Peyer's patch (tissue), 4 donors: ENCODE measurements at regions not wholly inside any gene's neighbourhood (a gene's known extent, or its start where the extent isn't known, plus 50 kb on each side); places are given as distances from the start of the nearest gene placed in this dataset.
"Not testable (repeated sequence)": the region's sequence is repeated elsewhere in the genome, so short reads cannot be mapped to it uniquely, and the experiment has no call there.

Source experiments
- DNase-seq, 3 donors: peaks; one replicate each; pipeline ENCODE4 v3.0.0-alpha.2; 2017 to 2019
- H3K27ac ChIP-seq, 4 donors: fragments of 200-600 bp; sonication (generic); one replicate each; pipeline ENCODE4 v1.5.1; 2016 to 2019
- H3K27me3 ChIP-seq, 2 donors: fragments of 200-600 bp; sonication (generic); one replicate each; pipeline ENCODE4 v1.5.1; 2019
- H3K36me3 ChIP-seq, 3 donors: fragments of 200-600 bp; sonication (generic); one replicate each; pipeline ENCODE4 v1.5.1; 2016 to 2019
- H3K4me1 ChIP-seq, 4 donors: fragments of 200-600 bp; sonication (generic); one replicate each; pipeline ENCODE4 v1.5.1; 2016 to 2019
- H3K4me3 ChIP-seq, 4 donors: fragments of 200-600 bp; sonication (generic); 1 replicate in 3 of 4; 2 replicates in 1 of 4; pipeline ENCODE4 v1.5.1; 2016 to 2019; ENCODE audit warnings: mild to moderate bottlenecking in 1 of 4
- H3K9me3 ChIP-seq, 4 donors: fragments of 200-600 bp; sonication (generic); one replicate each; pipeline ENCODE4 v1.5.1; 2016 to 2019; ENCODE audit warnings: mild to moderate bottlenecking in 1 of 4
- POLR2A ChIP-seq, 2 donors: fragments of 450-650 bp; IDR thresholded peaks; one replicate each; pipeline ENCODE4 v1.5.1; 2017; ENCODE audit warnings: antibody characterized with exemption in 2 of 2, mild to moderate bottlenecking in 2 of 2, moderate library complexity in 2 of 2
- TF ChIP-seq, protein P1 (sequence below), 6 experiments: fragments of 450-650 bp in 4 of 6; fragments of 200-600 bp in 2 of 6; sonication (generic) in 1 of 6; IDR thresholded peaks; one replicate each; pipeline ENCODE4 v1.5.1; 2017 to 2019; ENCODE audit warnings: antibody characterized with exemption in 6 of 6, mild to moderate bottlenecking in 3 of 6, moderate library complexity in 1 of 6

DNA sequence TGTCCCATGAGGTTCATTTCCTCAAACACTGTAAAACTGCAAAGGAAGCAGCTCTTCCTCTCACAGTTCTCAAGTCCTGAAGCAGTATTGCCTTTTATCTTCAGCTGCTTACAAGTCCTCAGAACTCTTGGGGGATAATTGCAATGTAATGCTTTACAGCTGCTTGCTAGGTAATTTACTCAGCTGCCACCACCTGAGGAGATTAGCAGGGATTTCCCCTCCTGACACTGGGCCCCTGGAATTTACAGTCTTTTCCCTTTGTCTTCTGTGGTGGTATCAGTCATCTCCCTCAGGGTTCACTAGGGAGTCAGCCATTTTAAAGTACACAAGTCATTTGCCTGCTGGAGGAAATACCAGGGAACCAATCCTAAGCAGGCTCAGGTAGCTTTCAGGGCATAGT lies 754.3 kb upstream of the GRAMD2B start:
- Histone ChIP-seq H3K27me3 (no peaks in the 10 kb centered on the region), H3K36me3 (no peaks in the 10 kb centered on the region), H3K4me3 (no peak overlapping the region), H3K27ac (no peak overlapping the region), H3K4me1 (no peaks in the 10 kb centered on the region), H3K9me3 (no peaks in the 10 kb centered on the region)
- no peak for TF ChIP-seq POLR2A (IDR thresholded peaks at IDR 0.05)
- DNase-seq: no peak

DNA sequence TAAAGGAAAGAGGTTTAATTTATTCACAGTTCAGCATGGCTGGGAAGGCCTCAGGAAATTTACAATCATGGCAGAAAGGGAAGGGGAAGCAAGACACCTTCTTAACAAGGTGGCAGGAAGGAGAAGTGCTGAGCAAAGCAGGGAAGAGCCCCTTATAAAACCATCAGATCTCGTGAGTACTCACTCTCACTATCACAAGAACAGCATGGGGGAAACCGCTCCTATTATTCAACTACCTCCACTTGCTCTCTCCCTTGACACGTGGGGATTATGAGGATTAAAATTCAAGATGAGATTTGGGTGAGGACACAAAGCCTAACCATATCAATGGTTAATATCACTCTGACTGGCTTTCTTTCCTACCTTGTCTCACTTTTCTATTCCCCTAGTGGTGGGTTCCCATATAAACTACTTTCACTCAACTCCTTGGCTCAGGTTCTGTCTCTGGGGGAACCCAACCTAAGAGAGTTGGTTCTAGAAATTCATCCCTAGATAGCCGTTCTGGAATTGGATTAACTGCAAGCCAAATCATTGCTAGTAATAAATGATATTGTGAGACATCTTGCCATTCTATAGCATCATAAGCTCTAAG lies 749.8 kb upstream of the GRAMD2B start:
- Histone ChIP-seq H3K27me3 (no peaks in the 10 kb centered on the region), H3K9me3 (no peaks in the 10 kb centered on the region), H3K4me3 (no peak overlapping the region), H3K36me3 (no peaks in the 10 kb centered on the region), H3K4me1 (no peaks in the 10 kb centered on the region), H3K27ac (no peak overlapping the region)
- TF ChIP-seq POLR2A (IDR thresholded peaks at IDR 0.05): no peak
- TF ChIP-seq, protein P1, sequence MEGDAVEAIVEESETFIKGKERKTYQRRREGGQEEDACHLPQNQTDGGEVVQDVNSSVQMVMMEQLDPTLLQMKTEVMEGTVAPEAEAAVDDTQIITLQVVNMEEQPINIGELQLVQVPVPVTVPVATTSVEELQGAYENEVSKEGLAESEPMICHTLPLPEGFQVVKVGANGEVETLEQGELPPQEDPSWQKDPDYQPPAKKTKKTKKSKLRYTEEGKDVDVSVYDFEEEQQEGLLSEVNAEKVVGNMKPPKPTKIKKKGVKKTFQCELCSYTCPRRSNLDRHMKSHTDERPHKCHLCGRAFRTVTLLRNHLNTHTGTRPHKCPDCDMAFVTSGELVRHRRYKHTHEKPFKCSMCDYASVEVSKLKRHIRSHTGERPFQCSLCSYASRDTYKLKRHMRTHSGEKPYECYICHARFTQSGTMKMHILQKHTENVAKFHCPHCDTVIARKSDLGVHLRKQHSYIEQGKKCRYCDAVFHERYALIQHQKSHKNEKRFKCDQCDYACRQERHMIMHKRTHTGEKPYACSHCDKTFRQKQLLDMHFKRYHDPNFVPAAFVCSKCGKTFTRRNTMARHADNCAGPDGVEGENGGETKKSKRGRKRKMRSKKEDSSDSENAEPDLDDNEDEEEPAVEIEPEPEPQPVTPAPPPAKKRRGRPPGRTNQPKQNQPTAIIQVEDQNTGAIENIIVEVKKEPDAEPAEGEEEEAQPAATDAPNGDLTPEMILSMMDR (IDR thresholded peaks at IDR 0.05): no peak
- no peak for DNase-seq

DNA sequence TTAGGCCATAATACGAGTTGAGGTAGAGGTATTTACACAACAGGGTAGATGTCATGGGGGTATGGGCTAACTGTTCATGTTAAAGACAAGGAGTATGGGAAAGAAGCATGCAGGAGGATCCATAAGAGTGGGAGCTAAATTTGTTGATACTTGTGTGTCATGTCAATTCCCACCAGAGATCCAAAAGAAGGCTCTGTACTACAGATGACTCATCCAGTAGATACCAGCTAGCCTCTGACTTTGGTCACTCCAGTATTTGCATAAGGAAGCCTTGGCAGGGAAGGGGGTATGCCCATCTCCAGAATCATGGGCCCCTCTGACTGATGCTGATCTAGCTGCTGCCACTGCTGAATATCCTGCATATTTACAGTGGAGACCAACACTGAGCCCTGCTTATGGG lies 743.7 kb upstream of the GRAMD2B start:
- no peaks in the 10 kb centered on the region for H3K36me3 ChIP-seq
- H3K4me3 ChIP-seq: no peak overlapping the region
- H3K27me3 ChIP-seq: no peaks in the 10 kb centered on the region
- DNase-seq: no peak
- no peaks in the 10 kb centered on the region for H3K9me3 ChIP-seq
- no peaks in the 10 kb centered on the region for H3K4me1 ChIP-seq
- H3K27ac ChIP-seq: no peak overlapping the region
- no peak for TF ChIP-seq POLR2A (IDR thresholded peaks at IDR 0.05)
- TF ChIP-seq, protein P1 (IDR thresholded peaks at IDR 0.05): no peak

DNA sequence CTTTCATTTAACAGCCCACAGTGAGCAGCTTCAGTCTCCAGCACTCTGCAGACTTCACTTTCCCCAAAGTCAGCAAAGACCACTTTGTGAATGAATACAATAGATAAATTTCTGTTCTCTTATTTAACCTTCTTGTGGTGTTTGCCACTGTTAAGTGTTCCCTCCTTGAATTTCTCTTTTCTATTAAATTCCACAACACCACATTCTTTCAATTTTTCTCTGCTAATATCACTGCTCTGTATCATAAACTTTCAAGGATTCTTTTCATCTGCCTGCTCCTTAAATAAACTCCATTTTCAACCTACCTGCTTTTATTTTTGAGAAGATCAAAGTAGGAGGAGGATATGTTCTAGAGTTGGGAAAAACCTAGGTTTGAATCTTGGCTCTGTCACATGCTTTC lies 739.5 kb upstream of the GRAMD2B start:
- TF ChIP-seq, protein P1 (IDR thresholded peaks at IDR 0.05): no peak
- no peak for DNase-seq

DNA sequence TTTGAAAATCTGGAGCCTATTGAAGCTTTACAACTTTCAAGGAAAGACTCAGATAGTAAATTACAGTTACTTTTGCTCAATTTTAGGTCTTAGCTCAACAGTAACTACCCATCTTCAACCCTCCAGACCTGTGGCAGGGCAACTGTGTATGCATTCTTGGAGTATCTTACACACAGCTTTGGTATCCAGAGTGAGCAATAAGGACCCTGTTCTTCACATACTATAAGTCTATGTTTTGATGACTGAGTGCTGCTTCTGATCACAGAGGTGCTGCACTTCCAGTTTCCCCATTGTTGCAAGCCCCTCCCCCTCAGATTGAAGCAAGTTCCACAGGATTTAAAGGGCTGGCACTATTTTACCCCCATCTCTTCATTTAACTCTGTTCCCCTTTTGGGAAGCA lies 737.4 kb upstream of the GRAMD2B start:
- H3K27me3 ChIP-seq: no peaks in the 10 kb centered on the region
- no peaks in the 10 kb centered on the region for H3K36me3 ChIP-seq
- TF ChIP-seq, protein P1 (IDR thresholded peaks at IDR 0.05): no peak
- no peak for TF ChIP-seq POLR2A (IDR thresholded peaks at IDR 0.05)
- H3K4me3 ChIP-seq: no peak overlapping the region
- H3K27ac ChIP-seq: no peak overlapping the region
- no peaks in the 10 kb centered on the region for H3K4me1 ChIP-seq
- H3K9me3 ChIP-seq: no peaks in the 10 kb centered on the region
- no peak for DNase-seq

More for the DNA sequence above, 739.5 kb upstream of the GRAMD2B start:
- no peak overlapping the region for H3K27ac ChIP-seq
- no peaks in the 10 kb centered on the region for H3K36me3 ChIP-seq
- H3K4me3 ChIP-seq: no peak overlapping the region
- H3K4me1 ChIP-seq: no peaks in the 10 kb centered on the region
- H3K9me3 ChIP-seq: no peaks in the 10 kb centered on the region
- no peaks in the 10 kb centered on the region for H3K27me3 ChIP-seq

DNA sequence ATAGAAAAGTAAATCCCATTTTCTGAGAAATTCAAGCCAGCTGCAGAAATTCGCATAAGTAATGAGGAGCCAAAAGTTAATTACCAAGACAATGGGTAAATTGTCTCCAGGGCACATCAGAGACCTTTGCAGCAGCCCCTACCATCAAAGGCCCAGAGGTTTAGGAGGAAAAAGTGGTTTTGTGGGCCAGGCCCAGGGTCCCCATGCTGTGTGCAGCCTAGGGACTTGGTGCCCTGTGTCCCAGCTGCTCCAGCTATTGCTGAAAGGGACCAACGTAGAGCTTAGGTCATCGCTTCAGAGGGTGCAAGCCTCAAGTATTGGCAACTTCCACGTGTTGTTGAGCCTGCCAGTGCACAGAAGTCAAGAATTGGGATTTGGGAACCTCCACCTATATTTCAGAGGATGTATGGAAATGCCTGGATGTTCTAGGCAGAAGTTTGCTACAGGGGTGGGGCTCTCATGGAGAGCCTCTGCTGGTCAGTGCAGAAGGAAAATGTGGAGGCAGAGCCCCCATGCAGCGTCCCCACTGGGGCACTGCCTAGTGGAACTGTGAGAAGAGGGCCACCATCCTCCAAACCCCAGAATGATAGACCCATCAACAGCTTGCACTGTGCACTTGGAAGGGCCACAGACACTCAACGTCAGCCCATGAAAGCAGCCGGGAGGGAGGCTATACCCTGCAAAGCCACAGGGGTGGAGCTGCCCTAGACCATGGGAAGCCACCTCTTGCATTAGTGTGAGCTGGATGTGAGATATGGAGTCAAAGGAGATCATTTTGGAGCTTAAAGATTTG lies 731.3 kb upstream of the GRAMD2B start:
- not testable (repeated sequence) for H3K9me3 ChIP-seq, H3K36me3 ChIP-seq, H3K27me3 ChIP-seq, DNase-seq, H3K4me1 ChIP-seq, H3K27ac ChIP-seq, H3K4me3 ChIP-seq
